OCI-LY7 (cell line): ENCODE measurements at regions not wholly inside any gene's neighbourhood (a gene's known extent, or its start where the extent isn't known, plus 50 kb on each side); places are given as distances from the start of the nearest gene placed in this dataset.

Experiments used
- BruUV-seq: library from RNA; stranded (reverse); fragments of 400-500 nt; replicated peaks from 2 replicates; lab custom pipeline; 2021; lab: Mats Ljungman, UMichigan
- CTCF ChIA-PET: fragments of 300-600 bp; sonication (Branson Sonifier 250); formaldehyde crosslinking; loops from one replicate; lab custom pipeline; 2022; ENCODE audit warnings: antibody characterized with exemption; ENCODE audit not compliant: unreplicated experiment; lab: Charles Lee
- POLR2A ChIA-PET: fragments of 300-600 bp; sonication (Branson Sonifier 250); formaldehyde crosslinking; loops from one replicate; lab custom pipeline; 2022; ENCODE audit warnings: antibody characterized with exemption; lab: Charles Lee
- DNase-seq: peaks from one replicate; pipeline ENCODE4 v3.0.0-alpha.2; 2015; ENCODE audit warnings: low spot score
- H2AFZ ChIP-seq: fragments of 200-600 bp; sonication (generic), shearing (Covaris generic); 2 replicates; pipeline ENCODE4 v1.6.1; 2014; ENCODE audit warnings: mild to moderate bottlenecking, antibody characterized with exemption, low read length, moderate library complexity
- H3K27ac ChIP-seq: fragments of 200-600 bp; sonication (generic); 2 replicates; pipeline ENCODE4 v1.5.1; 2014; ENCODE audit warnings: mixed run types, low read depth, mild to moderate bottlenecking, moderate library complexity, low read length, inconsistent platforms; ENCODE audit not compliant: poor library complexity, severe bottlenecking
- H3K36me3 ChIP-seq: fragments of 200-600 bp; sonication (generic); 2 replicates; pipeline ENCODE4 v1.6.1; 2014; ENCODE audit warnings: mild to moderate bottlenecking, antibody characterized with exemption, low read length, moderate library complexity, mixed read lengths; ENCODE audit not compliant: insufficient read depth
- H3K4me1 ChIP-seq: fragments of 200-600 bp; sonication (generic); 2 replicates; pipeline ENCODE4 v1.5.1; 2014; ENCODE audit warnings: mild to moderate bottlenecking, low read length; ENCODE audit not compliant: insufficient read depth, poor library complexity, severe bottlenecking
- H3K4me2 ChIP-seq: fragments of 200-600 bp; sonication (generic); 2 replicates; pipeline ENCODE4 v1.6.1; 2014; ENCODE audit warnings: mild to moderate bottlenecking, low read length
- H3K4me3 ChIP-seq: fragments of 200-600 bp; sonication (generic); 2 replicates; pipeline ENCODE4 v1.5.1; 2014; ENCODE audit warnings: mild to moderate bottlenecking, low read depth, low read length; ENCODE audit not compliant: poor library complexity, severe bottlenecking
- H3K79me2 ChIP-seq: fragments of 200-600 bp; sonication (generic); 2 replicates; pipeline ENCODE4 v1.6.1; 2016; ENCODE audit warnings: low read depth, mild to moderate bottlenecking, low read length, moderate library complexity, mixed read lengths; ENCODE audit not compliant: insufficient read depth
- H3K9me2 ChIP-seq: fragments of 200-600 bp; sonication (generic); 2 replicates; pipeline ENCODE4 v1.6.1; 2016; ENCODE audit warnings: mild to moderate bottlenecking, low read length, mixed read lengths; ENCODE audit not compliant: insufficient read depth
- H3K9me3 ChIP-seq: fragments of 200-600 bp; sonication (generic); 2 replicates; pipeline ENCODE4 v1.6.1; 2014; ENCODE audit warnings: mild to moderate bottlenecking, mixed run types, low read length, mixed read lengths
- H4K20me1 ChIP-seq: fragments of 200-600 bp; sonication (generic); 2 replicates; pipeline ENCODE4 v1.6.1; 2014; ENCODE audit warnings: mild to moderate bottlenecking, antibody characterized with exemption, low read length, moderate library complexity, mixed read lengths; ENCODE audit not compliant: insufficient read depth
- CTCF ChIP-seq: fragments of 200-600 bp; sonication (generic); conservative IDR thresholded peaks from 2 replicates; pipeline ENCODE4 v1.5.1; 2014; ENCODE audit warnings: mild to moderate bottlenecking, antibody characterized with exemption, low read length, moderate library complexity, mixed read lengths
- EZH2phosphoT487 ChIP-seq: fragments of 200-600 bp; sonication (generic); IDR thresholded peaks from 2 replicates; pipeline ENCODE4 v1.6.1; 2018; ENCODE audit warnings: low read depth, borderline replicate concordance, mild to moderate bottlenecking, mixed run types, antibody characterized with exemption, low read length, moderate library complexity, mixed read lengths
- intact Hi-C: fragments of 100-400 bp; cut with micrococcal nuclease; formaldehyde crosslinking; loops from one replicate; pipeline ENCODE4 v1.10.0; 2022; ENCODE audit not compliant: unreplicated experiment

GRCh38 chr10:61837755-61838171, 63.7 kb upstream of the ARID5B start:
- intact Hi-C loops: no loop called here
- Histone ChIP-seq H3K4me2 (no peak overlapping the region), H3K4me3 (no peak overlapping the region), H3K27ac (no peak overlapping the region), H3K4me1 (peaks cover 7% of the 10 kb centered on the region), H3K36me3 (no peaks in the 10 kb centered on the region), H2AFZ (no peak overlapping the region), H4K20me1 (no peaks in the 10 kb centered on the region), H3K9me2 (no peaks in the 10 kb centered on the region), H3K9me3 (no peaks in the 10 kb centered on the region), H3K79me2 (no peaks in the 10 kb centered on the region)
- ChIA-PET POLR2A (interaction anchor here (0.6 to 1.4 kb wide), 7 partner anchors 13 to 1196 kb away, joined by 3 to 5 read pairs (median 3); no protein-coding TSS in a partner anchor), CTCF (no interaction called here)
- TF ChIP-seq EZH2phosphoT487: no peak
- no peak for TF ChIP-seq CTCF
- DNase-seq: no peak
- no TSS peak for BruUV-seq

- H3K9me2 ChIP-seq: no peaks in the 10 kb centered on the region
- H3K4me2 ChIP-seq: no peak overlapping the region
- H2AFZ ChIP-seq: peak overlapping the region; percentile 23; the same call in 1 of the 2 replicates
- no peaks in the 10 kb centered on the region for H3K9me3 ChIP-seq
- no peaks in the 10 kb centered on the region for H3K79me2 ChIP-seq
- ChIA-PET POLR2A (interaction anchor here (0.6 kb wide), 2 partner anchors 9 to 89 kb away, joined by 3 to 5 read pairs; no protein-coding TSS in a partner anchor), CTCF (no interaction called here)
- no peaks in the 10 kb centered on the region for H3K36me3 ChIP-seq
- peaks cover 7% of the 10 kb centered on the region for H3K4me1 ChIP-seq
- no peaks in the 10 kb centered on the region for H4K20me1 ChIP-seq
- BruUV-seq: no TSS peak
- H3K4me3 ChIP-seq: no peak overlapping the region
- H3K27ac ChIP-seq: no peak overlapping the region
- no peak for DNase-seq
- intact Hi-C loops: no loop called here
- TF ChIP-seq EZH2phosphoT487: no peak
- no peak for TF ChIP-seq CTCF
These were observed 61.6 kb upstream of the ARID5B start for GRCh38 chr10:61839916-61840315.

GRCh38 chr10:61840403-61840802, 61.1 kb upstream of the ARID5B start:
- POLR2A ChIA-PET: no interaction called here
- H2AFZ ChIP-seq: peak overlapping the region; percentile 23; the same call in 1 of the 2 replicates
- H3K36me3 ChIP-seq: no peaks in the 10 kb centered on the region
- no peaks in the 10 kb centered on the region for H3K9me3 ChIP-seq
- CTCF ChIA-PET: no interaction called here
- BruUV-seq: no TSS peak
- TF ChIP-seq CTCF (no peak), EZH2phosphoT487 (no peak)
- H3K79me2 ChIP-seq: no peaks in the 10 kb centered on the region
- H4K20me1 ChIP-seq: no peaks in the 10 kb centered on the region
- H3K27ac ChIP-seq: no peak overlapping the region
- H3K9me2 ChIP-seq: no peaks in the 10 kb centered on the region
- DNase-seq: peak; percentile 16
- H3K4me3 ChIP-seq: no peak overlapping the region
- peaks cover 7% of the 10 kb centered on the region for H3K4me1 ChIP-seq
- H3K4me2 ChIP-seq: no peak overlapping the region
- intact Hi-C loops: no loop called here
